B cell (primary cell): ENCODE measurements at regions not wholly inside any gene's neighbourhood (a gene's known extent, or its start where the extent isn't known, plus 50 kb on each side); places are given as distances from the start of the nearest gene placed in this dataset.

Experiments used
- ATAC-seq: fragments of 200-7000 bp; cut with Tn5 transposase; one replicate; pipeline ENCODE4 v1.10.0; 2021; ENCODE audit warnings: low read depth, mild to moderate bottlenecking, moderate number of reproducible peaks, moderate library complexity
- CTCF ChIA-PET: fragments of 350-600 bp; sonication (Branson Sonifier 250); formaldehyde crosslinking; loops from one replicate; lab custom pipeline; 2021; ENCODE audit warnings: antibody characterized with exemption, inconsistent platforms; lab: Charles Lee
- POLR2A ChIA-PET: fragments of 350-600 bp; sonication (Branson Sonifier 250); formaldehyde crosslinking; loops from one replicate; lab custom pipeline; 2021; ENCODE audit warnings: antibody characterized with exemption; lab: Charles Lee
- DNase-seq: peaks from one replicate; pipeline ENCODE4 v3.0.0; 2013
- H2AFZ ChIP-seq: 2 replicates; pipeline ENCODE4 v1.6.1; 2012; ENCODE audit warnings: mild to moderate bottlenecking, low read depth, low read length; ENCODE audit not compliant: insufficient read depth, poor library complexity, severe bottlenecking
- H3K27ac ChIP-seq, 2 donors: 1 replicate in 1 of 2; 2 replicates in 1 of 2; pipeline ENCODE4 v1.5.1; 2012 to 2013; ENCODE audit warnings: low read length in 2 of 2, mild to moderate bottlenecking in 2 of 2, moderate library complexity in 1 of 2
- H3K27me3 ChIP-seq, 4 experiments: fragments of 200-600 bp in 1 of 4; sonication (generic) in 1 of 4; replicated peaks in 1 of 4; 1 replicate in 2 of 4; 2 replicates in 2 of 4; pipeline versions ENCODE4 v1.6.1 to v1.7.0; 2013 to 2016; ENCODE audit warnings: low read length in 3 of 4, mild to moderate bottlenecking in 2 of 4, mixed read lengths in 1 of 4, moderate library complexity in 1 of 4; ENCODE audit not compliant: insufficient read depth in 4 of 4, control insufficient read depth in 3 of 4; ENCODE audit errors: control extremely low read depth in 1 of 4
- H3K36me3 ChIP-seq, 2 experiments: replicated peaks in 1 of 2; 1 replicate in 1 of 2; 2 replicates in 1 of 2; pipeline versions ENCODE4 v1.6.1 to v1.7.1; 2013; ENCODE audit warnings: low read length in 1 of 2; ENCODE audit not compliant: insufficient read depth in 2 of 2, control insufficient read depth in 1 of 2; ENCODE audit errors: control extremely low read depth in 1 of 2, extremely low read depth in 1 of 2
- H3K4me1 ChIP-seq, 2 donors: fragments of 200-600 bp in 1 of 2; sonication (generic) in 1 of 2; 1 replicate in 1 of 2; 2 replicates in 1 of 2; pipeline versions ENCODE4 v1.5.1 to v1.6.1; 2013 to 2017; ENCODE audit warnings: low read length in 2 of 2; ENCODE audit not compliant: control insufficient read depth in 2 of 2, insufficient read depth in 2 of 2
- H3K4me2 ChIP-seq: replicated peaks from 2 replicates; pipeline ENCODE3; 2012; ENCODE audit warnings: mild to moderate bottlenecking, low read depth, low read length; ENCODE audit not compliant: poor library complexity, severe bottlenecking
- H3K4me3 ChIP-seq, 5 experiments: fragments of 200-600 bp in 1 of 5; sonication (generic) in 1 of 5; 1 replicate in 3 of 5; 2 replicates in 2 of 5; pipeline versions ENCODE4 v1.5.1 to v1.7.0; 2011 to 2016; ENCODE audit warnings: low read length in 4 of 5, mild to moderate bottlenecking in 4 of 5, low read depth in 2 of 5, control low read depth in 1 of 5, moderate library complexity in 1 of 5; ENCODE audit not compliant: insufficient read depth in 1 of 5; ENCODE audit errors: control extremely low read depth in 1 of 5, extremely low read depth in 1 of 5
- H3K79me2 ChIP-seq: fragments of 200-600 bp; sonication (generic); one replicate; pipeline ENCODE4 v1.6.0; 2016; ENCODE audit warnings: low read length; ENCODE audit not compliant: control insufficient read depth, insufficient read depth
- H3K9ac ChIP-seq: fragments of 200-600 bp; sonication (generic); 2 replicates; pipeline ENCODE4 v1.6.1; 2017; ENCODE audit warnings: mild to moderate bottlenecking, low read length, moderate library complexity
- H3K9me3 ChIP-seq, 3 donors: one replicate each; pipeline versions ENCODE4 v1.6.1 to v1.7.1; 2013; ENCODE audit warnings: low read length in 2 of 3; ENCODE audit not compliant: control insufficient read depth in 2 of 3, insufficient read depth in 1 of 3; ENCODE audit errors: control extremely low read depth in 1 of 3
- H4K20me1 ChIP-seq: 2 replicates; pipeline ENCODE4 v1.6.0; 2012; ENCODE audit warnings: mild to moderate bottlenecking, low read length; ENCODE audit not compliant: insufficient read depth, control insufficient read depth, poor library complexity, severe bottlenecking
- H3K27ac Mint-ChIP-seq: one replicate; pipeline ENCODE4 v1.8.0; 2021; ENCODE audit warnings: mixed read lengths
- H3K27me3 Mint-ChIP-seq: one replicate; pipeline ENCODE4 v1.8.0; 2021; ENCODE audit warnings: mixed read lengths
- H3K4me1 Mint-ChIP-seq: one replicate; pipeline ENCODE4 v1.8.0; 2021; ENCODE audit warnings: mixed read lengths
- H3K4me3 Mint-ChIP-seq: one replicate; pipeline ENCODE4 v1.8.0; 2021; ENCODE audit warnings: mixed read lengths
- H3K9me3 Mint-ChIP-seq: one replicate; pipeline ENCODE4 v1.8.0; 2022; ENCODE audit warnings: mixed read lengths; ENCODE audit not compliant: insufficient read depth
- EZH2 ChIP-seq: IDR thresholded peaks from 2 replicates; pipeline ENCODE4 v1.6.1; 2012; ENCODE audit warnings: borderline replicate concordance, low read depth, mild to moderate bottlenecking, moderate library complexity, low read length; ENCODE audit not compliant: insufficient read depth, poor library complexity, severe bottlenecking
- WGBS: methylation state at CpG from one replicate; pipeline ENCODE4 v1.1.5; 2013; ENCODE audit warnings: missing lambda C conversion rate; ENCODE audit not compliant: insufficient coverage; 5-methylcytosine and 5-hydroxymethylcytosine counted together
- intact Hi-C: fragments of 100-400 bp; cut with micrococcal nuclease; formaldehyde crosslinking; loops from one replicate; pipeline ENCODE4 v1.10.0; 2022
- TF ChIP-seq, protein P1 (sequence below): fragments of 200-600 bp; IDR thresholded peaks from one replicate; pipeline ENCODE4 v1.8.0; 2022; ENCODE audit warnings: antibody characterized with exemption, mild to moderate bottlenecking

DNA sequence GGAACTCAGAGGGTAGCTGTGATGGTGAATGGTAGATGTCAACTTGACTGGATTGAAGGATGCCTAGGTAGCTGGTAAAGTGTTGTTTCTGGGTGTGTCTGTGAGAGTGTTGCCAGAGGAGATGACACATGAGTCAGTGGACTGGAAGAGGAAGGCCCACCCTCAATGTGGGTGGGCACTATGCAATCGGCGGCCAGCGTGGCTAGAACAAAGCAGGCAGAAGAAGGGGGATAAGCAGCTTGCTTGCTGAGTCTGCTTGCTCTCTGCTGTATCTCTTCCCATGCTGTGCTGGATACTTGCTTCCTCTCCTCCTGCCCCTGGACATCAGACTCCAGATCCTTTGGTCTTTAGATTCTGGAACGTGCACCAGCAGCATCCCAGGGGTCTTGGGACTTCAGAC is 128.1 kb downstream of the AIPL1 start:
- no peaks in the 10 kb centered on the region for H3K4me1 Mint-ChIP-seq
- POLR2A ChIA-PET: no interaction called here

DNA sequence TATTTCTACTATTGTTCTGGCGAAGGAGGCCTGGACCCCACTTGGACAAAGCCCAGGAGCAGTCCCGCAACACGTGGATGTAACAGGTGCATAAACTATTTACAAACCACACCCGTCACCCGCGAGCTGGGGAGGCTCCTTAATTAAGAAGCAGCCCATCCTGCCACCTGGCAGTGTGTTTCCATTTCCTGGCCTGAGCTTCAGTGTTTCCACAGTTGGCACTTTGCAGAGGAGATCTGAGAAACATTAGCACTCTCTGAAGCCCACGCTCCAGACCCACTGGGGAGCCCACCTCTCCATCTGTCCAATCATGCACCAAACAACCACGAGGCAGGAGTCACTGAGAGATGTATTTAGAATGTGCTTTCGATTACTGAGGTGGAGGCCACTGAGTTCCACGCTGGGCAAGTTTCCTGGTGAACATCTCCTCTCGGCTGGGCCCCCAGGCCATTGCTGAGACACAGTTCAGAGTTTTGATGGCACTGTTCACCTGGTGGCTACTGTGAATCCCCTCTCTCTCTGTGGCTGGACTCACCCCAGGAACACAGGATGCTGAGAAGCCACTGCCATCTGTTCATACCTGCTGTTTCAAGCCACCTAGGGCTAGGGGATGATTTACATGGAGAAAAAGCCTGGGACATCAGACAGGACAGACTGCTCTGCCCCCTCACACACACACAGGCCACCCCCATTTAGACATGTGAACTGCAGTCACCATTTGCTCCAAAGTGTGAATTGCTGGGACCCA is 129.1 kb downstream of the AIPL1 start:
- H3K9me3 Mint-ChIP-seq: no peaks in the 10 kb centered on the region
- no peaks in the 10 kb centered on the region for H3K9me3 ChIP-seq
- no peaks in the 10 kb centered on the region for H3K79me2 ChIP-seq
- H3K27ac Mint-ChIP-seq: no peak overlapping the region
- no peaks in the 10 kb centered on the region for H3K4me1 Mint-ChIP-seq
- CTCF ChIA-PET: no interaction called here
- no peak overlapping the region for H3K27ac ChIP-seq
- no peak overlapping the region for H2AFZ ChIP-seq
- POLR2A ChIA-PET: no interaction called here
- intact Hi-C loops: no loop called here
- no peak overlapping the region for H3K4me3 Mint-ChIP-seq
- H3K4me2 ChIP-seq: no peak overlapping the region
- no peak for TF ChIP-seq EZH2
- TF ChIP-seq, protein P1, sequence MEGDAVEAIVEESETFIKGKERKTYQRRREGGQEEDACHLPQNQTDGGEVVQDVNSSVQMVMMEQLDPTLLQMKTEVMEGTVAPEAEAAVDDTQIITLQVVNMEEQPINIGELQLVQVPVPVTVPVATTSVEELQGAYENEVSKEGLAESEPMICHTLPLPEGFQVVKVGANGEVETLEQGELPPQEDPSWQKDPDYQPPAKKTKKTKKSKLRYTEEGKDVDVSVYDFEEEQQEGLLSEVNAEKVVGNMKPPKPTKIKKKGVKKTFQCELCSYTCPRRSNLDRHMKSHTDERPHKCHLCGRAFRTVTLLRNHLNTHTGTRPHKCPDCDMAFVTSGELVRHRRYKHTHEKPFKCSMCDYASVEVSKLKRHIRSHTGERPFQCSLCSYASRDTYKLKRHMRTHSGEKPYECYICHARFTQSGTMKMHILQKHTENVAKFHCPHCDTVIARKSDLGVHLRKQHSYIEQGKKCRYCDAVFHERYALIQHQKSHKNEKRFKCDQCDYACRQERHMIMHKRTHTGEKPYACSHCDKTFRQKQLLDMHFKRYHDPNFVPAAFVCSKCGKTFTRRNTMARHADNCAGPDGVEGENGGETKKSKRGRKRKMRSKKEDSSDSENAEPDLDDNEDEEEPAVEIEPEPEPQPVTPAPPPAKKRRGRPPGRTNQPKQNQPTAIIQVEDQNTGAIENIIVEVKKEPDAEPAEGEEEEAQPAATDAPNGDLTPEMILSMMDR: no peak
- H3K36me3 ChIP-seq: no peaks in the 10 kb centered on the region
- H4K20me1 ChIP-seq: no peaks in the 10 kb centered on the region
- peaks cover 45% of the 10 kb centered on the region for H3K27me3 Mint-ChIP-seq
- H3K4me3 ChIP-seq: no peak overlapping the region
- no peak overlapping the region for H3K9ac ChIP-seq
- 57% methylated on average over 6 of the region's 11 CpGs for whole genome bisulfite sequencing
- no peaks in the 10 kb centered on the region for H3K4me1 ChIP-seq
- no peak for ATAC-seq
- peaks cover 0 to 6% (median 2%) of the 10 kb centered on the region in 4 experiments for H3K27me3 ChIP-seq
- DNase-seq: no peak

More for the DNA sequence above, 128.1 kb downstream of the AIPL1 start:
- H3K4me3 Mint-ChIP-seq: no peak overlapping the region
- Histone ChIP-seq H2AFZ (no peak overlapping the region), H3K9me3 (no peaks in the 10 kb centered on the region), H3K9ac (no peak overlapping the region), H4K20me1 (no peaks in the 10 kb centered on the region), H3K36me3 (no peaks in the 10 kb centered on the region), H3K27me3 (peaks cover 0 to 6% (median 3%) of the 10 kb centered on the region in 4 experiments), H3K4me2 (no peak overlapping the region), H3K79me2 (no peaks in the 10 kb centered on the region), H3K4me3 (no peak overlapping the region), H3K4me1 (no peaks in the 10 kb centered on the region), H3K27ac (no peak overlapping the region)
- WGBS: 40% methylated on average over 4 of the region's 4 CpGs
- intact Hi-C loops: no loop called here
- CTCF ChIA-PET: no interaction called here
- peaks cover 46% of the 10 kb centered on the region for H3K27me3 Mint-ChIP-seq
- no peak for ATAC-seq
- no peak for DNase-seq
- H3K9me3 Mint-ChIP-seq: no peaks in the 10 kb centered on the region
- no peak for TF ChIP-seq EZH2
- TF ChIP-seq, protein P1: no peak
- no peak overlapping the region for H3K27ac Mint-ChIP-seq
